A549 (cell line): ENCODE measurements at regions not wholly inside any gene's neighbourhood (a gene's known extent, or its start where the extent isn't known, plus 50 kb on each side); places are given as distances from the start of the nearest gene placed in this dataset.

Source experiments
- ATAC-seq, 2 experiments: fragments of 200-7000 bp in 1 of 2; fragments of >200 bp in 1 of 2; cut with Nextera tagmentation in 1 of 2; cut with Tn5 transposase in 1 of 2; 3 replicates each; pipeline versions ENCODE4 v1.8.0 to v1.9.1; 2018 to 2020; ENCODE audit warnings: mild to moderate bottlenecking in 1 of 2, moderate library complexity in 1 of 2
- CTCF ChIA-PET: fragments of 300-600 bp; sonication (Branson Sonifier 250); formaldehyde crosslinking; extraction: SDS; loops from one replicate; lab custom pipeline; 2021; ENCODE audit warnings: antibody characterized with exemption, inconsistent platforms; lab: Yijun Ruan, JAX
- POLR2A ChIA-PET: fragments of 350-600 bp; formaldehyde crosslinking; extraction: SDS; loops from one replicate; lab custom pipeline; 2021; ENCODE audit warnings: antibody characterized with exemption, inconsistent platforms; lab: Yijun Ruan, JAX
- DNase-seq, 2 experiments: peaks; one replicate each; pipeline versions ENCODE4 v3.0.0 to v3.0.0-alpha.2; 2011 to 2016; ENCODE audit warnings: low read depth in 1 of 2, low spot score in 1 of 2
- FAIRE-seq: peaks from 2 replicates; lab custom pipeline; 2011; peaks lifted over from hg19 to GRCh38; lab: Jason Lieb, UNC
- H3K27ac ChIP-seq, 2 experiments: fragments of >200 bp; sonication (Bioruptor Twin); formaldehyde crosslinking; 3 replicates each; pipeline ENCODE4 v1.5.1; 2016 to 2017
- H3K4me1 ChIP-seq: fragments of >200 bp; sonication (Bioruptor Twin); formaldehyde crosslinking; 3 replicates; pipeline ENCODE4 v1.6.1; 2016
- H3K4me2 ChIP-seq: fragments of >200 bp; sonication (Bioruptor Twin); formaldehyde crosslinking; 3 replicates; pipeline ENCODE4 v1.6.1; 2016
- H3K4me3 ChIP-seq: fragments of >200 bp; sonication (Bioruptor Twin); formaldehyde crosslinking; 3 replicates; pipeline ENCODE4 v1.5.1; 2016
- H3K9me3 ChIP-seq: fragments of >200 bp; sonication (Bioruptor Twin); formaldehyde crosslinking; 3 replicates; pipeline ENCODE4 v1.6.1; 2016
- BHLHE40 ChIP-seq: IDR thresholded peaks from 2 replicates; pipeline ENCODE4 v1.6.1; 2012; ENCODE audit warnings: low read depth, low read length, inconsistent platforms
- CBX8 ChIP-seq: fragments of 200-600 bp; sonication (generic); IDR thresholded peaks from 2 replicates; pipeline ENCODE4 v1.6.1; 2016
- CHD2 ChIP-seq: fragments of 150-350 bp; IDR thresholded peaks from 2 replicates; pipeline ENCODE4 v1.6.1; 2014; ENCODE audit warnings: low read length; ENCODE audit not compliant: partially characterized antibody
- CHD4 ChIP-seq: fragments of 200-600 bp; sonication (generic); IDR thresholded peaks from 2 replicates; pipeline ENCODE4 v1.6.1; 2016; ENCODE audit warnings: antibody characterized with exemption, mild to moderate bottlenecking, borderline replicate concordance
- HDAC2 ChIP-seq: fragments of 200-600 bp; sonication (generic); IDR thresholded peaks from 2 replicates; pipeline ENCODE4 v1.6.1; 2016
- HOXB13 ChIP-seq: fragments of 250-450 bp; sonication (Bioruptor Pico); IDR thresholded peaks from 2 replicates; pipeline ENCODE4 v1.5.0; 2020; ENCODE audit warnings: low read depth, mild to moderate bottlenecking, moderate library complexity
- MAZ ChIP-seq: fragments of 150-350 bp; IDR thresholded peaks from 2 replicates; pipeline ENCODE4 v1.6.1; 2014; ENCODE audit warnings: antibody characterized with exemption, low read depth, low read length, borderline replicate concordance
- MYC ChIP-seq: IDR thresholded peaks from 2 replicates; pipeline ENCODE4 v1.6.1; 2012; ENCODE audit warnings: mild to moderate bottlenecking, inconsistent platforms, low read length, improper control_type of control experiment, borderline replicate concordance
- NR3C1 ChIP-seq: fragments of >200 bp; sonication (Bioruptor Twin); formaldehyde crosslinking; IDR thresholded peaks from 3 replicates; pipeline ENCODE4 v1.6.1; 2017
- PHF8 ChIP-seq: fragments of 200-600 bp; sonication (generic); IDR thresholded peaks from 2 replicates; pipeline ENCODE4 v1.6.1; 2016; ENCODE audit warnings: low read depth, mild to moderate bottlenecking, antibody characterized with exemption, moderate library complexity, borderline replicate concordance
- POLR2A ChIP-seq: IDR thresholded peaks from 2 replicates; pipeline ENCODE4 v1.6.1; 2012; ENCODE audit warnings: mild to moderate bottlenecking, low read length
- RFX5 ChIP-seq: fragments of 450-650 bp; IDR thresholded peaks from 2 replicates; pipeline ENCODE4 v1.7.1; 2014; ENCODE audit warnings: antibody characterized with exemption, mild to moderate bottlenecking, moderate library complexity
- SMC3 ChIP-seq: fragments of >200 bp; sonication (Bioruptor Twin); formaldehyde crosslinking; IDR thresholded peaks from 3 replicates; pipeline ENCODE4 v1.6.1; 2018; ENCODE audit warnings: inconsistent platforms
- TP53 ChIP-seq: fragments of 250-450 bp; sonication (Bioruptor Pico); IDR thresholded peaks from 2 replicates; pipeline ENCODE4 v1.5.0; 2021; ENCODE audit warnings: mild to moderate bottlenecking, moderate library complexity
- ZNF302 ChIP-seq: fragments of 250-450 bp; sonication (Bioruptor Pico); IDR thresholded peaks from 2 replicates; pipeline ENCODE4 v1.9.0; 2021; ENCODE audit warnings: inconsistent platforms, mild to moderate bottlenecking, moderate library complexity
- ZSCAN20 ChIP-seq: fragments of 250-450 bp; sonication (Bioruptor Pico); IDR thresholded peaks from 2 replicates; pipeline ENCODE4 v1.8.0; 2022; ENCODE audit warnings: mild to moderate bottlenecking, moderate library complexity
- WGBS: methylation state at CpG from one replicate; pipeline ENCODE4 v1.1.6; 2017; ENCODE audit errors: missing lambda C conversion rate; 5-methylcytosine and 5-hydroxymethylcytosine counted together
- TF ChIP-seq, protein P1 (sequence below): fragments of 200-600 bp; sonication (generic); IDR thresholded peaks from 2 replicates; pipeline ENCODE4 v1.6.1; 2016; ENCODE audit warnings: antibody characterized with exemption, mild to moderate bottlenecking, moderate library complexity
- TF ChIP-seq, protein P2 (sequence below): fragments of >200 bp; sonication (Bioruptor Twin); formaldehyde crosslinking; IDR thresholded peaks from 2 replicates; pipeline ENCODE4 v1.6.1; 2016
- TF ChIP-seq, protein P3 (sequence below): fragments of 250-450 bp; sonication (Bioruptor Pico); IDR thresholded peaks from 2 replicates; pipeline ENCODE4 v1.5.0; 2020; ENCODE audit warnings: low read depth, mild to moderate bottlenecking, moderate library complexity
- TF ChIP-seq, protein P4 (sequence below): IDR thresholded peaks from 2 replicates; pipeline ENCODE4 v1.6.1; 2012
- TF ChIP-seq, protein P5 (sequence below): fragments of 250-450 bp; sonication (Bioruptor Pico); IDR thresholded peaks from 2 replicates; pipeline ENCODE4 v1.5.0; 2021; ENCODE audit warnings: mild to moderate bottlenecking, moderate library complexity, borderline replicate concordance
- TF ChIP-seq, protein P6 (sequence below): fragments of 150-350 bp; IDR thresholded peaks from 2 replicates; pipeline ENCODE4 v1.6.1; 2014; ENCODE audit warnings: low read depth, mild to moderate bottlenecking, low read length
- TF ChIP-seq, protein P7 (sequence below): IDR thresholded peaks from 2 replicates; pipeline ENCODE4 v1.6.1; 2012
- TF ChIP-seq, protein P8 (sequence below): IDR thresholded peaks from 2 replicates; pipeline ENCODE4 v1.6.1; 2012; ENCODE audit warnings: low read depth, borderline replicate concordance

DNA sequence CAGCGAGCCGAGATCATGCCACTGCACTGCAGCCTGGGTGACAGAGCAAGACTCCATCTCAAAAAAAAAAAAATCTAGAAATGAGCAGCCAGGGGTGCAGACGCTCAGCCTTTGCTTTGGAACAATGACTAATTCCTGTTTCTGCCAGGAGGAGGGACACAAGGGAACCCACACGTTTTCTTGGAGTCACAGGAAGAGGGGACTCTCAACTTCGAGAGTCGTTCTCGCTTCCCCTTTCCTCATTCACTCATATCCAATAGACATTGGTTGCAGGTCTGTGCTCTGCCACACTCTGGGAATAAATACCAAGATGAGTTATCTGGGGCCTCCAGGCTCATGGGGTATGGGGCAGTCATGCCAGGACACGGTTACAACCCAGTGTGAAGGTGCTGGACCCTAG lies 91.5 kb upstream of the RREB1 start (continued):
- TF ChIP-seq, protein P1, sequence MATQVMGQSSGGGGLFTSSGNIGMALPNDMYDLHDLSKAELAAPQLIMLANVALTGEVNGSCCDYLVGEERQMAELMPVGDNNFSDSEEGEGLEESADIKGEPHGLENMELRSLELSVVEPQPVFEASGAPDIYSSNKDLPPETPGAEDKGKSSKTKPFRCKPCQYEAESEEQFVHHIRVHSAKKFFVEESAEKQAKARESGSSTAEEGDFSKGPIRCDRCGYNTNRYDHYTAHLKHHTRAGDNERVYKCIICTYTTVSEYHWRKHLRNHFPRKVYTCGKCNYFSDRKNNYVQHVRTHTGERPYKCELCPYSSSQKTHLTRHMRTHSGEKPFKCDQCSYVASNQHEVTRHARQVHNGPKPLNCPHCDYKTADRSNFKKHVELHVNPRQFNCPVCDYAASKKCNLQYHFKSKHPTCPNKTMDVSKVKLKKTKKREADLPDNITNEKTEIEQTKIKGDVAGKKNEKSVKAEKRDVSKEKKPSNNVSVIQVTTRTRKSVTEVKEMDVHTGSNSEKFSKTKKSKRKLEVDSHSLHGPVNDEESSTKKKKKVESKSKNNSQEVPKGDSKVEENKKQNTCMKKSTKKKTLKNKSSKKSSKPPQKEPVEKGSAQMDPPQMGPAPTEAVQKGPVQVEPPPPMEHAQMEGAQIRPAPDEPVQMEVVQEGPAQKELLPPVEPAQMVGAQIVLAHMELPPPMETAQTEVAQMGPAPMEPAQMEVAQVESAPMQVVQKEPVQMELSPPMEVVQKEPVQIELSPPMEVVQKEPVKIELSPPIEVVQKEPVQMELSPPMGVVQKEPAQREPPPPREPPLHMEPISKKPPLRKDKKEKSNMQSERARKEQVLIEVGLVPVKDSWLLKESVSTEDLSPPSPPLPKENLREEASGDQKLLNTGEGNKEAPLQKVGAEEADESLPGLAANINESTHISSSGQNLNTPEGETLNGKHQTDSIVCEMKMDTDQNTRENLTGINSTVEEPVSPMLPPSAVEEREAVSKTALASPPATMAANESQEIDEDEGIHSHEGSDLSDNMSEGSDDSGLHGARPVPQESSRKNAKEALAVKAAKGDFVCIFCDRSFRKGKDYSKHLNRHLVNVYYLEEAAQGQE: no peak
- no peak for TF ChIP-seq CHD2
- no peak for TF ChIP-seq MAZ
- TF ChIP-seq, protein P2, sequence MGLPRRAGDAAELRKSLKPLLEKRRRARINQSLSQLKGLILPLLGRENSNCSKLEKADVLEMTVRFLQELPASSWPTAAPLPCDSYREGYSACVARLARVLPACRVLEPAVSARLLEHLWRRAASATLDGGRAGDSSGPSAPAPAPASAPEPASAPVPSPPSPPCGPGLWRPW: no peak
- TF ChIP-seq, protein P3, sequence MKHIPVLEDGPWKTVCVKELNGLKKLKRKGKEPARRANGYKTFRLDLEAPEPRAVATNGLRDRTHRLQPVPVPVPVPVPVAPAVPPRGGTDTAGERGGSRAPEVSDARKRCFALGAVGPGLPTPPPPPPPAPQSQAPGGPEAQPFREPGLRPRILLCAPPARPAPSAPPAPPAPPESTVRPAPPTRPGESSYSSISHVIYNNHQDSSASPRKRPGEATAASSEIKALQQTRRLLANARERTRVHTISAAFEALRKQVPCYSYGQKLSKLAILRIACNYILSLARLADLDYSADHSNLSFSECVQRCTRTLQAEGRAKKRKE (CRISPR knock-in tag): no peak
- TF ChIP-seq, protein P4, sequence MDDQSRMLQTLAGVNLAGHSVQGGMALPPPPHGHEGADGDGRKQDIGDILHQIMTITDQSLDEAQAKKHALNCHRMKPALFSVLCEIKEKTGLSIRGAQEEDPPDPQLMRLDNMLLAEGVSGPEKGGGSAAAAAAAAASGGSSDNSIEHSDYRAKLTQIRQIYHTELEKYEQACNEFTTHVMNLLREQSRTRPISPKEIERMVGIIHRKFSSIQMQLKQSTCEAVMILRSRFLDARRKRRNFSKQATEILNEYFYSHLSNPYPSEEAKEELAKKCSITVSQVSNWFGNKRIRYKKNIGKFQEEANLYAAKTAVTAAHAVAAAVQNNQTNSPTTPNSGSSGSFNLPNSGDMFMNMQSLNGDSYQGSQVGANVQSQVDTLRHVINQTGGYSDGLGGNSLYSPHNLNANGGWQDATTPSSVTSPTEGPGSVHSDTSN: no peak
- TF ChIP-seq POLR2A: no peak

DNA sequence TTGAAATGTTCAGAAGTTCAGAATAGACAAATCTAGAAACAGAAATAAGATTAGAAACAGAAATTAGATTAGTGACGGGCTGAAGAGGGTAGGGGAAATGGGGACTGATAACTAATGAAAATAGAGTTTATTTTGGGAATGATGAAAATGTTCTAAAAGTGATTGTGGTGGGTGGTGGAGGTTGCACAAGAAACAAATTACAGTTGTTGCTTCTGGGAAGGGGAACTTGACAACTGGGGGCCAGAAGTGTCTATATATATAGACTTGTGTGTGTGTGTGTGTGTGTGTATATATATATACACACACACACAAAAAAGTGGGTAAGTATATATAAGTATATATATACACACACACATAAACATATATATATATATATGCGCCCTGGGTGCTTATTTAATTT lies 86.5 kb upstream of the RREB1 start:
- Histone ChIP-seq H3K4me2 (no peak overlapping the region), H3K9me3 (no peaks in the 10 kb centered on the region), H3K4me3 (no peak overlapping the region), H3K27ac (no peak overlapping the region), H3K4me1 (no peaks in the 10 kb centered on the region)
- CTCF ChIA-PET: no interaction called here
- FAIRE-seq (no peak), DNase-seq (no peak), ATAC-seq (no peak)
- 86% methylated on average over 2 of the region's 2 CpGs for WGBS
- POLR2A ChIA-PET: no interaction called here
- TF ChIP-seq ZSCAN20 (no peak), CBX8 (no peak), CHD4 (no peak), PHF8 (no peak), RFX5 (no peak), HOXB13 (CRISPR knock-in tag) (no peak), NR3C1 (no peak), ZNF302 (CRISPR knock-in tag) (no peak), HDAC2 (no peak), MYC (no peak), TP53 (CRISPR knock-in tag) (no peak), SMC3 (no peak), BHLHE40 (no peak)
- TF ChIP-seq, protein P5, sequence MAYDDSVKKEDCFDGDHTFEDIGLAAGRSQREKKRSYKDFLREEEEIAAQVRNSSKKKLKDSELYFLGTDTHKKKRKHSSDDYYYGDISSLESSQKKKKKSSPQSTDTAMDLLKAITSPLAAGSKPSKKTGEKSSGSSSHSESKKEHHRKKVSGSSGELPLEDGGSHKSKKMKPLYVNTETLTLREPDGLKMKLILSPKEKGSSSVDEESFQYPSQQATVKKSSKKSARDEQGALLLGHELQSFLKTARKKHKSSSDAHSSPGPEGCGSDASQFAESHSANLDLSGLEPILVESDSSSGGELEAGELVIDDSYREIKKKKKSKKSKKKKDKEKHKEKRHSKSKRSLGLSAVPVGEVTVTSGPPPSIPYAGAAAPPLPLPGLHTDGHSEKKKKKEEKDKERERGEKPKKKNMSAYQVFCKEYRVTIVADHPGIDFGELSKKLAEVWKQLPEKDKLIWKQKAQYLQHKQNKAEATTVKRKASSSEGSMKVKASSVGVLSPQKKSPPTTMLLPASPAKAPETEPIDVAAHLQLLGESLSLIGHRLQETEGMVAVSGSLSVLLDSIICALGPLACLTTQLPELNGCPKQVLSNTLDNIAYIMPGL (CRISPR knock-in tag): no peak
- TF ChIP-seq, protein P1: no peak
- TF ChIP-seq, protein P6, sequence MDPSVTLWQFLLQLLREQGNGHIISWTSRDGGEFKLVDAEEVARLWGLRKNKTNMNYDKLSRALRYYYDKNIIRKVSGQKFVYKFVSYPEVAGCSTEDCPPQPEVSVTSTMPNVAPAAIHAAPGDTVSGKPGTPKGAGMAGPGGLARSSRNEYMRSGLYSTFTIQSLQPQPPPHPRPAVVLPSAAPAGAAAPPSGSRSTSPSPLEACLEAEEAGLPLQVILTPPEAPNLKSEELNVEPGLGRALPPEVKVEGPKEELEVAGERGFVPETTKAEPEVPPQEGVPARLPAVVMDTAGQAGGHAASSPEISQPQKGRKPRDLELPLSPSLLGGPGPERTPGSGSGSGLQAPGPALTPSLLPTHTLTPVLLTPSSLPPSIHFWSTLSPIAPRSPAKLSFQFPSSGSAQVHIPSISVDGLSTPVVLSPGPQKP: no peak
- TF ChIP-seq, protein P7, sequence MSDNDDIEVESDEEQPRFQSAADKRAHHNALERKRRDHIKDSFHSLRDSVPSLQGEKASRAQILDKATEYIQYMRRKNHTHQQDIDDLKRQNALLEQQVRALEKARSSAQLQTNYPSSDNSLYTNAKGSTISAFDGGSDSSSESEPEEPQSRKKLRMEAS: no peak
- TF ChIP-seq, protein P8, sequence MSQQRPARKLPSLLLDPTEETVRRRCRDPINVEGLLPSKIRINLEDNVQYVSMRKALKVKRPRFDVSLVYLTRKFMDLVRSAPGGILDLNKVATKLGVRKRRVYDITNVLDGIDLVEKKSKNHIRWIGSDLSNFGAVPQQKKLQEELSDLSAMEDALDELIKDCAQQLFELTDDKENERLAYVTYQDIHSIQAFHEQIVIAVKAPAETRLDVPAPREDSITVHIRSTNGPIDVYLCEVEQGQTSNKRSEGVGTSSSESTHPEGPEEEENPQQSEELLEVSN: no peak
- TF ChIP-seq, protein P4: no peak
